ENCODE measurements at regions not wholly inside any gene's neighbourhood (a gene's known extent, or its start where the extent isn't known, plus 50 kb on each side); places are given as distances from the start of the nearest gene placed in this dataset.

DNA sequence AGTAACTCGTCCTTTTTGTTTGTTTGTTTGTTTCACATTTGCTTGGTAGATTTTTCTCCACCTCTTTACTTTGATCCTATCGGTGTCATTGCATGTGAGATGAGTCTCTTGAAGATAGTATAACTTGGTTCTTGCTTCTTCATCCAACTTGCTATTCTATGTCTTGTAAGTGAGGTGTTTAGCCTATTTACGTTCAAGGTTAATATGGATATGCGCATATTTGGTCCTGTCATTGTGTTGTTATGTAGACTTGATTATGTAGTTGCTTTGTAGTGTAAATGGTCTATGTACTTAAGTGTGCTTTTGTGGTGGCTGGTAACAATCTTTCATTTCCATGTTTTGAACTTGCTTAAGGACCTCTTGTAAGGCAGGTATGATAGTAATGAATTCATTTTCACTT is 192.8 kb upstream of the MAGI2 start:
- TF ChIP-seq, protein P1, sequence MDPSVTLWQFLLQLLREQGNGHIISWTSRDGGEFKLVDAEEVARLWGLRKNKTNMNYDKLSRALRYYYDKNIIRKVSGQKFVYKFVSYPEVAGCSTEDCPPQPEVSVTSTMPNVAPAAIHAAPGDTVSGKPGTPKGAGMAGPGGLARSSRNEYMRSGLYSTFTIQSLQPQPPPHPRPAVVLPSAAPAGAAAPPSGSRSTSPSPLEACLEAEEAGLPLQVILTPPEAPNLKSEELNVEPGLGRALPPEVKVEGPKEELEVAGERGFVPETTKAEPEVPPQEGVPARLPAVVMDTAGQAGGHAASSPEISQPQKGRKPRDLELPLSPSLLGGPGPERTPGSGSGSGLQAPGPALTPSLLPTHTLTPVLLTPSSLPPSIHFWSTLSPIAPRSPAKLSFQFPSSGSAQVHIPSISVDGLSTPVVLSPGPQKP (IDR thresholded peaks at IDR 0.05; ENCODE audit: low read depth, low read length), result no peak
- TF ChIP-seq NFYA (IDR thresholded peaks at IDR 0.05; ENCODE audit: borderline replicate concordance, low read depth, low read length), result no peak
